Central memory CD8-positive, alpha-beta T cell (primary cell): ENCODE measurements at regions not wholly inside any gene's neighbourhood (a gene's known extent, or its start where the extent isn't known, plus 50 kb on each side); places are given as distances from the start of the nearest gene placed in this dataset.
A peak's percentile ranks its signal among the peaks of the same experiment; 100 is the strongest.

Experiments used
- ATAC-seq: fragments of 150-1000 bp; cut with Tn5 transposase; replicated peaks from 2 replicates; pipeline ENCODE4 v1.10.0; 2022; ENCODE audit warnings: mild to moderate bottlenecking, moderate FRiP score, moderate number of reproducible peaks; ENCODE audit not compliant: poor library complexity, severe bottlenecking; ENCODE audit errors: extremely low read depth
- DNase-seq, 2 donors: peaks; one replicate each; pipeline ENCODE4 v3.0.0; 2021; ENCODE audit warnings: low spot score in 2 of 2
- H3K27ac Mint-ChIP-seq: one replicate; pipeline ENCODE4 v1.8.0; 2022; ENCODE audit warnings: low read depth, mild to moderate bottlenecking, moderate library complexity, mixed read lengths
- H3K27me3 Mint-ChIP-seq: one replicate; pipeline ENCODE4 v1.8.0; 2022; ENCODE audit warnings: mixed read lengths
- H3K36me3 Mint-ChIP-seq: one replicate; pipeline ENCODE4 v1.8.0; 2022; ENCODE audit warnings: mild to moderate bottlenecking, moderate library complexity, mixed read lengths; ENCODE audit not compliant: insufficient read depth
- H3K4me1 Mint-ChIP-seq: one replicate; pipeline ENCODE4 v1.8.0; 2022; ENCODE audit warnings: mixed read lengths
- H3K4me3 Mint-ChIP-seq: one replicate; pipeline ENCODE4 v1.8.0; 2022; ENCODE audit warnings: mild to moderate bottlenecking, moderate library complexity, mixed read lengths
- H3K9me3 Mint-ChIP-seq: one replicate; pipeline ENCODE4 v1.8.0; 2022; ENCODE audit warnings: mixed read lengths

DNA sequence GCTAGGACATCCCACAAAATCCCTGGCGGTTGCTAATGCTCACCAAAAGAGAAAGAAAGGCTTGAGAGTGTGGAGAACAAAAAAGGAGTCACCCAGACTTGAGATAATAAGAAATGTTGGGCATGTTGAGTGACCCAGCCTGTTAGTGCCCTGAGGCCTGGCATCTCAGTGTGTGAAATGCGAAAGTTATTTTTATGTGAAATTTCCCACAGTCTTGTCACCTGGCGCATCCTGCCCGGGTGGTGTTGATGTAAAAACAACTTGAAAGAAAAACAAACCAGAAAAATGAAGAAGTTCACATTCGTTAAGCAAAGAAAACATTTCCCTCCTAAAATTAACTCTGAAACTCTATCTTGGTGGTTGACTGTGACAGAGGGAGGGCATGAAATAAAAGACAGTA is 495.2 kb downstream of the MID1IP1 start:
- ATAC-seq (no peak), DNase-seq (no peak)
- Mint-ChIP-seq H3K27me3 (peaks cover 12% of the 10 kb centered on the region), H3K4me1 (no peaks in the 10 kb centered on the region), H3K27ac (no peak overlapping the region), H3K4me3 (no peak overlapping the region), H3K9me3 (no peaks in the 10 kb centered on the region), H3K36me3 (no peaks in the 10 kb centered on the region)

DNA sequence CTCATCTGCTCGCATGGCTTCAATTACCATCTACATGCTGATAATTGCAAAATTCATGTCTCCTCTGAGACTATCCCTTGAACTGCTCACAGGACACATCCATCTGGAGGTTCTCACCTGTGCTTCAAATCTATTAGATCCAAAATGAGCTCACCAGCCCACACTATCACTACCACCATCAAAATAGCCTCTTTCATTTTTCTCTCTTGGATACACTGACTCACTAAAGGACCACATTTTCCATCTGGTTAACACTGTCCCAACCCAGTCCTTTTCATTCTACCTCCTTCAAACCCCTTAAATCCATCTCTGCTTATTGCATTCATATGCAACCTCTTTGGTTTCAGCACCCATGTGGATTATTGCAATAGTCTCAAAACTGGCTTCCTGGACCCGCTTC is 497.6 kb downstream of the MID1IP1 start:
- Mint-ChIP-seq H3K9me3 (no peaks in the 10 kb centered on the region), H3K27ac (no peak overlapping the region), H3K4me1 (no peaks in the 10 kb centered on the region), H3K36me3 (no peaks in the 10 kb centered on the region), H3K27me3 (peaks cover 12% of the 10 kb centered on the region), H3K4me3 (no peak overlapping the region)
- no peak for DNase-seq
- ATAC-seq: no peak

DNA sequence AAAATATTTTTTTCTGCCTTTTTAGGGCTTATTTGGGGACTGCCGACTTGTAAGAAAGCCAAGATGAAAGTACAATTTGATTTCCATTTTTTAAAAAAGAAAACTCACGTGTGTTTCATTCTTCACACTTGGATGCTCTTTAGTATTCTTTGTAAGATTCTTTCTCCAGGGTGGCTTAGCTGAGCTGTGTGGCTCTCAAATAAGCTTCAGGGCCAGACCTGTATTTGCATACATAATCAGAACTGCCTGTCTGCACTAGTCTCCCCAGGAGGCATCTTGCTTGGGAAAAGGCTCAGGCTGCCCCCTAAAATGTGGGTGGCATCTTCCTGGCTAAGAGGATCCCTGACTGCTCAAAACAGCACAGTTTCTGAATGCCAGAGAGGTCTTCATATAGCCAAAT is 498.4 kb downstream of the MID1IP1 start:
- no peak overlapping the region for H3K27ac Mint-ChIP-seq
- no peaks in the 10 kb centered on the region for H3K9me3 Mint-ChIP-seq
- no peaks in the 10 kb centered on the region for H3K4me1 Mint-ChIP-seq
- H3K36me3 Mint-ChIP-seq: no peaks in the 10 kb centered on the region
- DNase-seq (no peak), ATAC-seq (no peak)
- H3K4me3 Mint-ChIP-seq: no peak overlapping the region
- H3K27me3 Mint-ChIP-seq: peaks cover 12% of the 10 kb centered on the region

DNA sequence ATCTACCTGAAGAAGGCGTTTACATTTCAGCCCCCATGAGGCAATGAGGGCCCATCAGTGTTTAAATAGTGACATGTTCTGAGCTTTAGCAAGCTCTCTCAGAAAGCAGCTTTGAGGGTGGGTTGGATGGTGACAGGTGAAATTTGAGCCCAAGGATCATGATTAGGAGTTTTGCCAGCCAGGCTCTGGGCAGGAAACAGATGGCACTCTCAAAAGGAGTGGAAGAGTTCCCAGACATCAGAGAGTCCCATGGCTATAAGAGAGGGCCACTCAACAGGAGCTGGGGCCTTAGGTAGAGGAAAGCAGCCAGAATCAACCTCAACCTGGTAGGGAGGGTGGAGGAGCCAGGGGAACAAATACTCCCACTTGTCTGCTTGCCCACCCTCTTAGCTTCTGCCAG is 499.8 kb downstream of the MID1IP1 start:
- no peaks in the 10 kb centered on the region for H3K4me1 Mint-ChIP-seq
- no peak overlapping the region for H3K4me3 Mint-ChIP-seq
- DNase-seq: no peak
- no peaks in the 10 kb centered on the region for H3K9me3 Mint-ChIP-seq
- H3K27me3 Mint-ChIP-seq: peaks cover 12% of the 10 kb centered on the region
- no peaks in the 10 kb centered on the region for H3K36me3 Mint-ChIP-seq
- H3K27ac Mint-ChIP-seq: no peak overlapping the region
- no peak for ATAC-seq

DNA sequence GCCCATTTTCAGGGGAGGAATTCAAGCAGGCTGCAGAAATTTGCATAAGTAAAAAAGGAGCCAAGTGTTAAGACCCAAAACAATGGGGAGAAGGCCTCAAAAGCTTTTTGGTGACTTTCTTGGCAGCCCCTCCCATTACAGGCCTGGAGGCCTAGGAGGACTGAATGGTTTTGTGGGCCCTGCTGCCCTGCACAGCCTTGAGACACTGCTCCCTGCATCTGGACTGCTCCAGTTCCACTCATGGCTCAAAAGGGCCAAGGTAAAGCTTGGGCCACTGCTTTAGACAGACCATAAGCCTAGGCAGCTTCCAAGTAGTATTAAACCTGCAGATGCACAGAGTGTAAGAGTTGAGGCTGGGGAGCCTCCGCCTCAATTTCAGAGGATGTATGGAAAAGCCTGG is 501.6 kb downstream of the MID1IP1 start:
- Mint-ChIP-seq H3K27me3 (peaks cover 12% of the 10 kb centered on the region), H3K4me1 (no peaks in the 10 kb centered on the region), H3K27ac (no peak overlapping the region), H3K4me3 (no peak overlapping the region), H3K9me3 (no peaks in the 10 kb centered on the region), H3K36me3 (no peaks in the 10 kb centered on the region)
- no peak for ATAC-seq
- DNase-seq: no peak

DNA sequence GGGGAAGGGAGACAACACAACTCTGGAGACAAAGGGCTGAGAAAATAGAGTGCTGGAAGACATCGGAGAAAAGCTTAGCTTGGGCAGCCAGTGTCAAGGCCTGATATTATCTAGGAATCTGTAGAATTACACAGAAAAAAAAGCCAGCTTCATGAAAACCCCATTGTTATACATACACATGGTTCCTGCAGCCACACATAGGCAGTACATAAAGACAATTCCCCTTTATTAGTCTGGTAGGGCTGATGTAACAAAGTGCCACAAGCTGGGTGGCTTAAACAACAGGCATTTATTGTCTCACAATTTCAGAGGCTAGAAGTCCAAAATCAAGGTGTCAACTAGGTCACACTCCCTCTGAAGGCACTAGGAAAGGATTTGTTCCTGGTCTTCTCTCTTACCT is 503.5 kb downstream of the MID1IP1 start:
- Mint-ChIP-seq H3K4me1 (peaks cover 1% of the 10 kb centered on the region), H3K27me3 (peaks cover under 1% of the 10 kb centered on the region), H3K4me3 (no peak overlapping the region), H3K36me3 (no peaks in the 10 kb centered on the region), H3K27ac (no peak overlapping the region), H3K9me3 (no peaks in the 10 kb centered on the region)
- DNase-seq (no peak), ATAC-seq (no peak)

DNA sequence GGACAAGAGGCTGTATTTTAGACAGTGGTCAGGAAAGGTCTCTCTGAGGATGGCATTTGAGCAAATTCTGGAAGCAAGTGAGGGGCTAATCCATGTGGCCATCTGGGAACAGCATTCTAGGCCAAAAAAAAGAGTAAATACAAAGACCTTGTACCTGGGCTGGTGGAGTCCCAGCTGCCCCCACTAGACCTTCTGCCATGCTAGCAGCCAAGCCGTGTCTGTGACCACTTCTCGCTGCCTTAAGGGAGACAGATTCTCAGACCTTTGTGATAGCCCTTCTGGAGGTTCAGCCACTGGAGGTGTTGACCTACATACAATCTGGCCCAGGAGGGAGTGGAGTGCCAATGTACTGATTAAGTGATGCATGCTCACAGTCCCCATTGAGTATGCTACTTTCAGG is 506.2 kb downstream of the MID1IP1 start:
- H3K27me3 Mint-ChIP-seq: peaks cover 16% of the 10 kb centered on the region
- no peaks in the 10 kb centered on the region for H3K36me3 Mint-ChIP-seq
- no peak overlapping the region for H3K27ac Mint-ChIP-seq
- ATAC-seq (no peak), DNase-seq (no peak)
- no peaks in the 10 kb centered on the region for H3K9me3 Mint-ChIP-seq
- no peak overlapping the region for H3K4me3 Mint-ChIP-seq
- peaks cover 7% of the 10 kb centered on the region for H3K4me1 Mint-ChIP-seq

DNA sequence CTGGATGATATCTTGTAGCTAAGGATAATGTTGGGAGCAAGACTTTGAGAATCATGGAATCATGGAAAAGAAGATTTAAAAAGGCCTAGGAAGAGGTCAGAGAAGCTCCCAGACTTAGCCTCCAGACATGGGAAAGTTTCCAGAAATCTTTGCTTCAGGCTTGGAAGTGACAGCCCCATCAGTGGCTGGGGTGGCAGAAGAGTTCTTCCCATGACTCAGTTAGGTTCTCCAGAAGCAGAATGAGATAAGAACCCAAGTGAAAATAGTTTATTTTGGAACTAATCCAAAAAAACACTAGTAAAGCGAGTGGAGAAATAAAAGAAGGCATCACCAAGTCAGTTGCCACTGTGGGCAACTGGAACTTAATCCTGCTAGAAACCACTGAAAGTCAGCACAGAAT is 506.9 kb downstream of the MID1IP1 start:
- no peak overlapping the region for H3K4me3 Mint-ChIP-seq
- peaks cover 16% of the 10 kb centered on the region for H3K27me3 Mint-ChIP-seq
- no peak overlapping the region for H3K27ac Mint-ChIP-seq
- DNase-seq: no peak
- H3K4me1 Mint-ChIP-seq: peaks cover 7% of the 10 kb centered on the region
- no peaks in the 10 kb centered on the region for H3K9me3 Mint-ChIP-seq
- no peak for ATAC-seq
- H3K36me3 Mint-ChIP-seq: no peaks in the 10 kb centered on the region

DNA sequence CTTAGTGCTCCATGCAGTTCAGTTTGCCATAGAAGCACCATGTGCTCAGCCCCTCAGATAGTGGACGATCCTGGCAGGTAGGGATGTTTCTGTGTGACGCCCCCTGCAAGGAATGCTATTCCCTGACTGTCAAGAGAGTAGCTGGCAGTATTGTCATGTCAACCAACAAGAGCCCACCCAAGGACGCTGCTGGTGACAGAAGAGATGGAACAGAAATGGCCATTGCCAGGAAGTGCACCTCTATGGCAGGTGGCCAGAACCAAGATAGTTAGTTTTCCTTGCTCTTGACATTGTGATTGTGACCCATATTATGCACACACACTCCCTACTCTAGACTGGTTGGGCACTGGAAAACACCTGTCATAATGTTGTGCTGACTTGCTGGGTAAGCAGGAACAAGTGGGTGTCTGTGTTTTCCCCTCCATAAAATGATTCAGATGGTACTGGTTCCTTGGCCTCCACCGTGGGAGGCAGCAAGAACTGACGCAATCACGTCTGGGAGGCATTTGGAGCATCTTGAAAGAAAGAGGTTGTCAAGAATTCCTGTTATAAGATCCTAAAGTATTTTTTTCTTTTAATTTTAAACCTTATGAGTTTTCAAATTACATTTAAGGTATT is 507.9 kb downstream of the MID1IP1 start:
- Mint-ChIP-seq H3K27me3 (peaks cover 16% of the 10 kb centered on the region), H3K4me1 (peaks cover 7% of the 10 kb centered on the region), H3K36me3 (no peaks in the 10 kb centered on the region), H3K9me3 (no peaks in the 10 kb centered on the region), H3K4me3 (no peak overlapping the region), H3K27ac (no peak overlapping the region)
- DNase-seq (no peak), ATAC-seq (no peak)

DNA sequence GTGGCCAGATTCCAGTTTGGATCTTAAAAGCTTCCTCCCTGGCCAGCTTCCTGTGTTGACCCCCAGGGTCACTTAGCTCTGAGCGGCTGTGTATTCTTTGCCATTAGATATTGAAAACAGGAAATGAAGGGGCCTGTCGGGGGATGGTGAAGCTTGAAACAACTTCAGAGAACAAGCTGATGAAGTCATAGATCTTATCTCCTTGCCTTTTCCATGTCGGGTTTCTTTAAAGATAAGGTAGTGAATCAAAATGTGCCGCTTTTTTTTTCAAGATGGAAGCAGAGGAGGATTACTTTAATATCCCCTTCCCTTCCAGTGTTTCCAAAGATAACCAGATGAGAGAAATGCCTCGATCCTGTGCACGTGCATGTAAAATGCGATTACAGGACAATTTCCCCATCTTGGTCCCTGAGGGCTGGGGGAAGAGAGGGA is 508.5 kb downstream of the MID1IP1 start:
- H3K27ac Mint-ChIP-seq: peak overlapping the region; percentile 72
- peak overlapping the region; percentile 58 for H3K4me3 Mint-ChIP-seq
- H3K9me3 Mint-ChIP-seq: no peaks in the 10 kb centered on the region
- H3K27me3 Mint-ChIP-seq: peaks cover 16% of the 10 kb centered on the region
- DNase-seq: no peak
- H3K4me1 Mint-ChIP-seq: peaks cover 7% of the 10 kb centered on the region
- no peaks in the 10 kb centered on the region for H3K36me3 Mint-ChIP-seq
- ATAC-seq: peak; percentile 65

DNA sequence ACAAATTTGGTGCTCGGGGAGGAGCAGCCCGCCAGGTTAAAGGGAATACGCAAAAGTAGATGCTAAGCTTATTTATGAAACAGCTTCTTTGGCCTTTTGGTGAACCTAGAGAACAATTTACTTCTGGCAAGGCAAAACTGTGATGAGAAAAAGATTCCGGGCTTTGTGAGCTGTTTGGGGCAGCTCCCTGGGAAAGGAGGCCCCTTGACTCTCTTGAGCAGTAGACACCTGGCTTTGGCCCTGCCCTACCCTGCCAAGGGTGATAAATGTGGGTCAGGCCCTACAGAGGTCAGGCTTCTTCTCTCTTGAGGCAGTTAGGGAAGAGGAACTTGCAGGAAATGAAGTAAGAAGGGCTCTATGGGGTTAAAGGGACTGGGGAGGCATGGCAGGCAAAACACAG is 509.6 kb downstream of the MID1IP1 start:
- H3K9me3 Mint-ChIP-seq: peaks cover 2% of the 10 kb centered on the region
- H3K36me3 Mint-ChIP-seq: no peaks in the 10 kb centered on the region
- DNase-seq (no peak), ATAC-seq (no peak)
- H3K4me3 Mint-ChIP-seq: no peak overlapping the region
- peak overlapping the region; percentile 44 for H3K27ac Mint-ChIP-seq
- peaks cover 20% of the 10 kb centered on the region for H3K27me3 Mint-ChIP-seq
- peaks cover 7% of the 10 kb centered on the region for H3K4me1 Mint-ChIP-seq

DNA sequence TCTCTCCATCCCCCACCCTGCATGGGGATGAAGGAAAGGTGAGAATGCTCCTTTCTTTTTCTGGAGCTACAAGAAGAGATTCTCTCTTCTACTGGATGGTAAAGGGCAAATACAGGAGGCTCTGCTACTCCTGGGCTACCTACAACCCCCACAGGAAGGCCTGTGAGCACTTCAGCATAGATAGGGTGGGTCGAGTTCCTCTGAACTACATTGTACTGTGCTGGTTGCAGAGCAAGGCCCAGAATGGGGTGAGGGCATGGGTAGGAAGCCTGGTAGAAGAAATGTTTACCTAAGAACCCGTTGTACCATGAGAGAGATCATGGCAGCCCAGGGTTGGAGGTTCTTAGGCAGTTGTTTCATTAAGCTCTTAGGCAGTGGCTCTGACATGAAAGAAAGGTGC is 510.4 kb downstream of the MID1IP1 start:
- Mint-ChIP-seq H3K4me1 (peaks cover 7% of the 10 kb centered on the region), H3K27me3 (peaks cover 25% of the 10 kb centered on the region), H3K27ac (peak overlapping the region; percentile 72), H3K36me3 (no peaks in the 10 kb centered on the region), H3K4me3 (no peak overlapping the region), H3K9me3 (peaks cover 6% of the 10 kb centered on the region)
- DNase-seq (no peak), ATAC-seq (no peak)

DNA sequence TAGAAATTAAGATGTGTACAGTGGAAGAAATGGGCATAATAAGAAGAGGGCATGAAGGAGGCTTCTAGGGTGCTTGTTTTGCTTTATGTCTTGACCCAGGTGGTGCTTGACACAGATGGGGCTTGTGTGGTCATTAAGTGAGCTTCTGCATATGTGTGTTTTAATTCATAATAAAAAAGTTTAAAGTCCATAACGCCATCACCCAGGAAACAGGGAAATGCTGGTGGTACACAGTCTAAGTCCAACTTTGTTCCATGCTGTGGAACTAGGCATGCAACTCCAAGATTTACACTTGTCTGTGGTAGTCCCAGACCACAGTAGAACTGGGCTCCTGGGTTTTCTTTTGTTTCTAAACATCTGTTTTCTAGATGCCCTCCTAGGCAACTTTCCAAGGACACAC is 511.9 kb downstream of the MID1IP1 start:
- no peaks in the 10 kb centered on the region for H3K36me3 Mint-ChIP-seq
- H3K9me3 Mint-ChIP-seq: peaks cover 6% of the 10 kb centered on the region

More for the DNA sequence above, 511.9 kb downstream of the MID1IP1 start:
- ATAC-seq (no peak), DNase-seq (no peak)
- Mint-ChIP-seq H3K4me3 (no peak overlapping the region), H3K4me1 (peaks cover 7% of the 10 kb centered on the region), H3K27ac (no peak overlapping the region), H3K27me3 (peaks cover 25% of the 10 kb centered on the region)
